B cell (primary cell): ENCODE measurements at regions not wholly inside any gene's neighbourhood (a gene's known extent, or its start where the extent isn't known, plus 50 kb on each side); places are given as distances from the start of the nearest gene placed in this dataset.

Experiments used
- ATAC-seq: fragments of 200-7000 bp; cut with Tn5 transposase; one replicate; pipeline ENCODE4 v1.10.0; 2021; ENCODE audit warnings: low read depth, mild to moderate bottlenecking, moderate number of reproducible peaks, moderate library complexity
- CTCF ChIA-PET: fragments of 350-600 bp; sonication (Branson Sonifier 250); formaldehyde crosslinking; loops from one replicate; lab custom pipeline; 2021; ENCODE audit warnings: antibody characterized with exemption, inconsistent platforms; lab: Charles Lee
- POLR2A ChIA-PET: fragments of 350-600 bp; sonication (Branson Sonifier 250); formaldehyde crosslinking; loops from one replicate; lab custom pipeline; 2021; ENCODE audit warnings: antibody characterized with exemption; lab: Charles Lee
- DNase-seq: peaks from one replicate; pipeline ENCODE4 v3.0.0; 2013
- H2AFZ ChIP-seq: 2 replicates; pipeline ENCODE4 v1.6.1; 2012; ENCODE audit warnings: mild to moderate bottlenecking, low read depth, low read length; ENCODE audit not compliant: insufficient read depth, poor library complexity, severe bottlenecking
- H3K27ac ChIP-seq, 2 donors: 1 replicate in 1 of 2; 2 replicates in 1 of 2; pipeline ENCODE4 v1.5.1; 2012 to 2013; ENCODE audit warnings: low read length in 2 of 2, mild to moderate bottlenecking in 2 of 2, moderate library complexity in 1 of 2
- H3K27me3 ChIP-seq, 4 experiments: fragments of 200-600 bp in 1 of 4; sonication (generic) in 1 of 4; replicated peaks in 1 of 4; 1 replicate in 2 of 4; 2 replicates in 2 of 4; pipeline versions ENCODE4 v1.6.1 to v1.7.0; 2013 to 2016; ENCODE audit warnings: low read length in 3 of 4, mild to moderate bottlenecking in 2 of 4, mixed read lengths in 1 of 4, moderate library complexity in 1 of 4; ENCODE audit not compliant: insufficient read depth in 4 of 4, control insufficient read depth in 3 of 4; ENCODE audit errors: control extremely low read depth in 1 of 4
- H3K36me3 ChIP-seq, 2 experiments: replicated peaks in 1 of 2; 1 replicate in 1 of 2; 2 replicates in 1 of 2; pipeline versions ENCODE4 v1.6.1 to v1.7.1; 2013; ENCODE audit warnings: low read length in 1 of 2; ENCODE audit not compliant: insufficient read depth in 2 of 2, control insufficient read depth in 1 of 2; ENCODE audit errors: control extremely low read depth in 1 of 2, extremely low read depth in 1 of 2
- H3K4me1 ChIP-seq, 2 donors: fragments of 200-600 bp in 1 of 2; sonication (generic) in 1 of 2; 1 replicate in 1 of 2; 2 replicates in 1 of 2; pipeline versions ENCODE4 v1.5.1 to v1.6.1; 2013 to 2017; ENCODE audit warnings: low read length in 2 of 2; ENCODE audit not compliant: control insufficient read depth in 2 of 2, insufficient read depth in 2 of 2
- H3K4me2 ChIP-seq: replicated peaks from 2 replicates; pipeline ENCODE3; 2012; ENCODE audit warnings: mild to moderate bottlenecking, low read depth, low read length; ENCODE audit not compliant: poor library complexity, severe bottlenecking
- H3K4me3 ChIP-seq, 5 experiments: fragments of 200-600 bp in 1 of 5; sonication (generic) in 1 of 5; 1 replicate in 3 of 5; 2 replicates in 2 of 5; pipeline versions ENCODE4 v1.5.1 to v1.7.0; 2011 to 2016; ENCODE audit warnings: low read length in 4 of 5, mild to moderate bottlenecking in 4 of 5, low read depth in 2 of 5, control low read depth in 1 of 5, moderate library complexity in 1 of 5; ENCODE audit not compliant: insufficient read depth in 1 of 5; ENCODE audit errors: control extremely low read depth in 1 of 5, extremely low read depth in 1 of 5
- H3K79me2 ChIP-seq: fragments of 200-600 bp; sonication (generic); one replicate; pipeline ENCODE4 v1.6.0; 2016; ENCODE audit warnings: low read length; ENCODE audit not compliant: control insufficient read depth, insufficient read depth
- H3K9ac ChIP-seq: fragments of 200-600 bp; sonication (generic); 2 replicates; pipeline ENCODE4 v1.6.1; 2017; ENCODE audit warnings: mild to moderate bottlenecking, low read length, moderate library complexity
- H3K9me3 ChIP-seq, 3 donors: one replicate each; pipeline versions ENCODE4 v1.6.1 to v1.7.1; 2013; ENCODE audit warnings: low read length in 2 of 3; ENCODE audit not compliant: control insufficient read depth in 2 of 3, insufficient read depth in 1 of 3; ENCODE audit errors: control extremely low read depth in 1 of 3
- H4K20me1 ChIP-seq: 2 replicates; pipeline ENCODE4 v1.6.0; 2012; ENCODE audit warnings: mild to moderate bottlenecking, low read length; ENCODE audit not compliant: insufficient read depth, control insufficient read depth, poor library complexity, severe bottlenecking
- H3K27ac Mint-ChIP-seq: one replicate; pipeline ENCODE4 v1.8.0; 2021; ENCODE audit warnings: mixed read lengths
- H3K27me3 Mint-ChIP-seq: one replicate; pipeline ENCODE4 v1.8.0; 2021; ENCODE audit warnings: mixed read lengths
- H3K4me1 Mint-ChIP-seq: one replicate; pipeline ENCODE4 v1.8.0; 2021; ENCODE audit warnings: mixed read lengths
- H3K4me3 Mint-ChIP-seq: one replicate; pipeline ENCODE4 v1.8.0; 2021; ENCODE audit warnings: mixed read lengths
- H3K9me3 Mint-ChIP-seq: one replicate; pipeline ENCODE4 v1.8.0; 2022; ENCODE audit warnings: mixed read lengths; ENCODE audit not compliant: insufficient read depth
- CTCF ChIP-seq: fragments of 200-600 bp; IDR thresholded peaks from one replicate; pipeline ENCODE4 v1.8.0; 2022; ENCODE audit warnings: antibody characterized with exemption, mild to moderate bottlenecking
- EZH2 ChIP-seq: IDR thresholded peaks from 2 replicates; pipeline ENCODE4 v1.6.1; 2012; ENCODE audit warnings: borderline replicate concordance, low read depth, mild to moderate bottlenecking, moderate library complexity, low read length; ENCODE audit not compliant: insufficient read depth, poor library complexity, severe bottlenecking
- WGBS: methylation state at CpG from one replicate; pipeline ENCODE4 v1.1.5; 2013; ENCODE audit warnings: missing lambda C conversion rate; ENCODE audit not compliant: insufficient coverage; 5-methylcytosine and 5-hydroxymethylcytosine counted together
- intact Hi-C: fragments of 100-400 bp; cut with micrococcal nuclease; formaldehyde crosslinking; loops from one replicate; pipeline ENCODE4 v1.10.0; 2022

GRCh38 chrX:5716666-5717065, 512.0 kb downstream of the NLGN4X start:
- no peak overlapping the region for H3K4me3 Mint-ChIP-seq
- no peak overlapping the region for H3K9ac ChIP-seq
- CTCF ChIA-PET: no interaction called here
- no peaks in the 10 kb centered on the region for H3K79me2 ChIP-seq
- H2AFZ ChIP-seq: no peak overlapping the region
- TF ChIP-seq EZH2: no peak
- no peak for TF ChIP-seq CTCF
- no peak overlapping the region for H3K4me3 ChIP-seq
- no peaks in the 10 kb centered on the region for H3K4me1 Mint-ChIP-seq
- no peaks in the 10 kb centered on the region for H3K4me1 ChIP-seq
- no peak overlapping the region for H3K27ac ChIP-seq
- no CpG with 5 or more reads among the region's 2 CpGs for WGBS
- H3K27me3 ChIP-seq: no peaks in the 10 kb centered on the region
- no peak overlapping the region for H3K27ac Mint-ChIP-seq
- H3K9me3 Mint-ChIP-seq: no peaks in the 10 kb centered on the region
- POLR2A ChIA-PET: no interaction called here
- intact Hi-C loops: no loop called here
- H3K4me2 ChIP-seq: no peak overlapping the region
- H3K36me3 ChIP-seq: no peaks in the 10 kb centered on the region
- no peaks in the 10 kb centered on the region for H4K20me1 ChIP-seq
- no peaks in the 10 kb centered on the region for H3K27me3 Mint-ChIP-seq
- no peaks in the 10 kb centered on the region for H3K9me3 ChIP-seq
- ATAC-seq (no peak), DNase-seq (no peak)

GRCh38 chrX:5708251-5708650, 520.4 kb downstream of the NLGN4X start:
- ATAC-seq (no peak), DNase-seq (no peak)
- H3K4me1 Mint-ChIP-seq: no peaks in the 10 kb centered on the region
- Histone ChIP-seq H3K9ac (no peak overlapping the region), H4K20me1 (no peaks in the 10 kb centered on the region), H3K27me3 (no peaks in the 10 kb centered on the region), H3K9me3 (no peaks in the 10 kb centered on the region), H3K36me3 (no peaks in the 10 kb centered on the region), H3K27ac (no peak overlapping the region), H3K4me2 (no peak overlapping the region), H3K79me2 (no peaks in the 10 kb centered on the region), H3K4me3 (no peak overlapping the region), H2AFZ (no peak overlapping the region), H3K4me1 (no peaks in the 10 kb centered on the region)
- no peaks in the 10 kb centered on the region for H3K27me3 Mint-ChIP-seq
- H3K9me3 Mint-ChIP-seq: no peaks in the 10 kb centered on the region
- CTCF ChIA-PET: no interaction called here
- intact Hi-C loops: no loop called here
- no peak overlapping the region for H3K27ac Mint-ChIP-seq
- no peak overlapping the region for H3K4me3 Mint-ChIP-seq
- POLR2A ChIA-PET: no interaction called here
- no CpG with 5 or more reads among the region's 4 CpGs for WGBS
- no peak for TF ChIP-seq CTCF
- no peak for TF ChIP-seq EZH2
